HG02798 (cell line): ENCODE measurements at regions not wholly inside any gene's neighbourhood (a gene's known extent, or its start where the extent isn't known, plus 50 kb on each side); places are given as distances from the start of the nearest gene placed in this dataset.
A peak's percentile ranks its signal among the peaks of the same experiment; 100 is the strongest.
"Not testable (repeated sequence)": the region's sequence is repeated elsewhere in the genome, so short reads cannot be mapped to it uniquely, and the experiment has no call there.

Source experiments
- ATAC-seq: cut with Tn5 transposase; IDR thresholded peaks from one replicate; pipeline ENCODE4 v1.9.1; 2021; ENCODE audit warnings: mild to moderate bottlenecking; ENCODE audit not compliant: unreplicated experiment, poor library complexity

DNA sequence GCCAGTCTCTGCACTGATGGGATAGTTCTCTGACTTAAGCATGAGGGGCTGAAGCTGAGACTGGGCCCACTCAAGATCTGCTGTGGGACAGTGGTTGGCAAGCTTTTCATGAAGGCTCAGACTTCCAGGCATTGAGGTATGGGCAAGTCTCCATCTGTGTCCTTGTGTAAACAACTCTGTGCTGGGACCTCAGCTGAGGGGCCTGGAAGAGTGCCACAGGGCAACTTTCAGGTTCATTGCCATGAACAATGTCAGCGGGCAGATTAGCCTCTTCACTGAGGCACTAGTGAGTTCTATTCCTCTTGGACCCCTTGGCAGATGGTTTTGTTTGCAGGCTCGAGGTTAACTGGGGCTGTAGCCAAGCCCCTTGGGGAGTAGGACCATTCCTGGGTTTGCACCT lies 127.1 kb downstream of the MRPS30 start:
- no peak for ATAC-seq

DNA sequence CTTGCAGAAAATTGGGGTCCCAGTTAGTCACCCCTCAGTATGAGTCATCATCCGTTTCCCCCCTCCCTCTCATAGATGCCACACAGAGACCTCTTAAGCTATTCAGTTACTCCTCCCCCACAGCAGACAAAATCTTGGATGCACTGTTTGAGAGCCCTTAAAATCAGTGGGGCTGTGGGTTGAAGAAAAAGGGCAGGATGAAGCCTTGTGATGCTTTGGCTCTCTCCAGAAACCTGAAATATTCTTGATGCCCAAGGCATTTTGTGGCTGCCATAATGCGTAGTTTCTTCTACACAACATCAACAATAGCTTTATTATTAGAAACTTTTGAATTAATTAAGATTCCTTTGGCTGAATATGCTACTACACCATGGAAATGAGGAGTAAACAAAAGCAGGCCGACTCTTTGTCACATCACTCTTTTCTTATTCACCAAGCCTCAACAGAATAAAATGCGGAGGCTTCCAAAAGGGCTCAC lies 133.8 kb downstream of the MRPS30 start:
- ATAC-seq: no peak

DNA sequence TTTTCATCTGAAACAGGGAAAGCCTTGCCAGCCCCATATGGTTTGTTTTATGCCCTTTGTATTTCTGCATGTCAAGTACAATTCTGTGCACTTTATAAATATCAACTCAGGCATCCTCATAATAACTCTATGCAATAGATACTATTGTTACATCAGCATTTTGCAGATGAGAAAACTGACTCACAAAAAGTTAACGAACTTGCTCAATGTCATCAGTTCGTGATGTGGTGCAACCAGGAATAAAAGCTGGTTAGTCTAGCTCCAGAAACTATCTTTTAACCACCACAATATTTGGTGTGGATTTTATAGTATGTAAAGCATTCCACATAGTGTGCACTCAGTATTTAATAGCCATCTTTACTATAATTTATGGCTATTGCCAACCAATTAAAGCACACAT lies 134.9 kb downstream of the MRPS30 start:
- ATAC-seq: no peak

DNA sequence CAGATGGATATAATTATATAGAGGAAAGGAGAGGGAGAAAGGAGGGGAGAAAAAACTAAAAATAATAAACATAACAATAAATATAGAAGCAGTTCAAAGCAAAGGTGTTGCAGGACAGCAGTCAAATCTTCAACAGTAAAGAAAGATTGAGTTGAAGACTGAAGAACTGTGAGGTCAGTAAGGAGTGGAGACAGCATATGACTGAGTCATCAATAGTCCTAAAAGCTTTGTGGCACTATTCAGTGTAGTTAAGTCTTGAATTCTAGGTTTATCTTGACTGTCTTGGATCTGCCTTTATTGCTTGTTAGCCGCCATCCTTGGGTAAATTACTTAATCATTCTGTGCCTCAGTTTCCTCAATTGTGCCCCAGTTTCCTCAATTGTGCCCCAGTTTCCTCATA lies 137.0 kb downstream of the MRPS30 start:
- no peak for ATAC-seq

DNA sequence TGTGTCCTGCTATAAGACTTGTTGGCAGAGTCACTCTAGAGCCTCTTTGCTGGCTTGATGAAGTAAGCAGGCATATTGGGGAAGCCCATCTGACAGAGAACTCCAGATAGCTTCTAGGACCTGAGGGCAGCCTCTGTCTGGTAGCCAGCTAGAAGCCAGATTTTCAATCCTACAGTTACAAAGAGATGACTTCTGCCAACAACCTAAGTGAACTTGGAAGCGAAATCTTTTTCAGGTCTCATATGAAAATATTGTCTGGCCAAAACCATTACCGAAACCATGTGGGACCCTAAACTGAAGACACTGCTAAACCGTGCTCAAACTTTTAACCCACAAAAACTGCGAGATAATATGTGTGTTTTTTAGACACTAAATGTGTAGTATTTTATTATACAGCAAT lies 140.9 kb downstream of the MRPS30 start:
- no peak for ATAC-seq

DNA sequence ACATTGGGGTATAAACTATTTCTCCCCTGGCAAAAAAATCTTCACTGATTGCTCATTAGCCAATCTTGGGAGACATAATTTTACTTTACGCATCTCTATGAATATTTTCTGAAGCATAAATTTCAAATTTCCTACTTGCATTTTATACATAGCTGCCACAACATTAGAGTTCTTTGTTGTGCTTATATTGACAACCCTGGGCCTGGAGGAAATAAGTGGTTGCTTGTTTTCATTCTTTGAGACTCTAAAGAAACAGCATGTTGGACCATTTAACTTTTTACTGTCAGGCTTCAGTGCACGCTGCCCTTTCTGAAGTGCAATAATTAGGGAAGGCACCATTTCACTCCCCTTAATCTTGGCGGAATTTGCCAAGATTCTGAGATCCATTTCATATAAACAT lies 142.6 kb downstream of the MRPS30 start:
- ATAC-seq: no peak

DNA sequence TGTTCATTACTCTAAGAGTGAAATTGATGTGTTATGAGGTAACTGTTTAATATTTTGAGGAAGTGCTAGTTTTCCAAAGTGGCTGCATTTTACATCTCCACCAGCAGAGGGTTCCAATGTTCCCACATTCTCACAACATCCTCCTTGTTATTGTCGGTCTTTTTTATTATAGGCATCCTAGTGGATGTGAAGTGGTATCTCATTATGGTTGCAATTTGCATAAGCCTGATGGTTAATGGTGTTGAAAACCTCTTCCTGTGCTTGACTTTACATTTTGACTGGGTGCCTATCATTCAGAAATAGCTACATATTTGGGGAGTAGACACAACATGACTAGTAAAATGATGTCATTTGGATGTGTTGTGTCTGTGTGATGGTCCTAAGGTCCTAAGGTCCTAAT lies 143.6 kb downstream of the MRPS30 start:
- ATAC-seq: peak; percentile 75

DNA sequence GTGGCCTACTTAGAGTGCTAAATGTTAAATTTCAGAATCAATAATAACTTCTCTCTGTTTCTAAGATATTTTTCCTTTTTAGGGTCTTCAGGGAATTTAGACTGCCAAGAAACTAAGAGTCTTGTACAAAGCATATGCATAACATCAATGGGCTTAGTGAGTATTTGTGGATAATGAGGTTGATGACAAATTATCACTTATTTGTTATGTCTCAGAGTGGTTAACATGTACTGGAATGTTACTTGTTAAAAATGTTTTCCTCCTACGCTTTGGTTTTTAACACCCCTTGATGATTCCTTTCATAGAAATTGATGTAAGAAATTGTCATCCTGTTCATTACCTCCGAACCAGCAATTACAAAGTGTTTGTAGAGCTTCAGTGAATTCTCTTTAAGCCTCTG lies 144.3 kb downstream of the MRPS30 start:
- no peak for ATAC-seq

DNA sequence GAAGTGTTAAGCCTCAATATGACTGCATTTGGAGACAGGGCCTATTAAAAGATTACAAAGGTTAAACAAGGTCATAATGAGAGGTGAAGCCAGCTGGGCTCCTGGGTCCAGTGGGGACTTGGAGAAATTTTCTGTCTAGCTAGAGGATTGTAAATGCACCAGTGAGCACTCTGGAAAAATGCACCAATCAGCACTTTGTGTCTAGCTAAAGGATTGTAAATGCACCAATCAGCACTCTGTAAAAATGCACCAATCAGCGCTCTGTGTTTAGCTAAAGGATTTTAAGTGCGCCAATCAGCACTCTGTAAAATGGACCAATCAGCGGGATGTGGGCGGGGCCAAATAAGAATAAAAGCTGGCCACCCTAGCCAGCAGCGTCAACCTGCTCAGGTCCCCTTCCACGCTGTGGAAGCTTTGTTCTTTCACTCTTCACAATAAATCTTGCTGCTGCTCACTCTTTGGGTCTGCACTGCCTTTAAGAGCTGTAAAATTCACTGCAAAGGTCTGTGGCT lies 150.3 kb downstream of the MRPS30 start:
- ATAC-seq: not testable (repeated sequence)

DNA sequence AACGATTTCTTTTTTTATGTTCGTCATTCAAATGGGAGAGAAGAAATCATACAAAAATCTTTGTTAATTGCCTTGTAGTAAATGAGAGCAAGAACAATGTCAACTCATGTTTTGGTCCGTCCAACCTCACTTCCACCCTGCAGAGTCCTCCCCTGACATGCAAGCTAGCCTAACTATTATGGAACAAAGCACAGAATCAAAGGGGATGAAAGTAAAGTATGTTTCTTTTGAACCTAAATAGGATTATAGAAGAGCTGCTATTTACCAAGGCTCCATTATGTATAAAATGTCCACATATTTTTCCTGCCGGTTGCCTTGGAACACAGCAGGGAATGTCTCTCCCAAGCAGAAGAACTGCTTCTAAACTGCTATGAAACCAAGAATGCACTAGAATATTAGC lies 161.1 kb downstream of the MRPS30 start:
- ATAC-seq: no peak

DNA sequence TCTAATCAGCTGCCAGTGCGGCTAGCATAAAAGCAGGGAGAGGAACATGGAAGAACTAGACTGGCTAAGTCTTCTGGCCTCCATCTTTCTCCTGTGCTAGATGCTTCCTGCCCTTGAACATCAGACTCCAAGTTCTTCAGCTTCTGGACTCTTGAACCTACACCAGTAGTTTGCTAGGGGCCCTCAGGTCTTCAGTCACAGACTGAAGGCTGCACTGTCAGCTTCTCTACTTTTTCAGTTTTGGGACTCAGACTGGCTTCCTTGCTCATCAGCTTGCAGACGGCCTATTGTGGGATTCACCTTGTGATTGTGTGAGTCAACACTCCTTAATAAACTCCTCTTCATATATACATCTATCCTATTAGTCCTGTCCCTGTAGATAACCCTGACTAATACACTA lies 162.2 kb downstream of the MRPS30 start:
- ATAC-seq: not testable (repeated sequence)

DNA sequence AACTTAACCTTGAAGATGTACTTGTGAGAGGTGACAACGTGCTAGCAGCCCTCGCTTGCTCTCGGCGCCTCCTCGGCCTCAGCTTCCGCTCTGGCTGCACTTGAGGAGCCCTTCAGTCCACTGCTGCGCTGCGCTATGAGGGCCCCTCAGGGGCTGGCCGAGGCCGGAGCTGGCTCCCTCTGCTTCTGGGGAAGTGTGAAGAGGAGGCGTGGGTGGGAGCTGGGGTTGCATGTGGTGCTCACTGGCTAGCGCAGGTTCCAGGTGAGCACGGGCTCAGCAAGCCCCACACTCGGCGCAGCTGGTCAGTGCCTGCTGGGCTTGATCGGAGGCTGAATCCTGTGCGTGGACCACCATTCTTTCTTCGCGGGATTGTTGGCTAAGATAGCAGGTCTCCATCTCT lies 166.1 kb downstream of the MRPS30 start:
- no peak for ATAC-seq

DNA sequence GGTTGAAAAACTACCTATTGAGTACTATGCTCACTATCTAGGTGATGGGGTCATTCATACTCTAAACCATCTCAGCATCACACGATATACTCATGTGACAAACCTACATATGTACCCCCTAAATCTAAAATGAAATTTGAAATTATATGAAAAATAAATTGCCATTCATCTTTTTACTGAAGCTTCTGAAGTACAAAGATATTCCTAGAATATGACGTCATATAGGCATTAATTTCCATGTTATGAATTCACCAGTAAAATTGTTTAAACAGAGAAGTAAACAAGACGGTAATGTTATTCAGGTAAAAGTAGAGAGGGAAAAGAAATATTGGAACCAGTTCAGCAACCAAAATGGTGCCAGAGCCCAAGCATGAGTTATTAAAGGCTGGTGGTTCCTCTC lies 173.0 kb downstream of the MRPS30 start:
- ATAC-seq: no peak

DNA sequence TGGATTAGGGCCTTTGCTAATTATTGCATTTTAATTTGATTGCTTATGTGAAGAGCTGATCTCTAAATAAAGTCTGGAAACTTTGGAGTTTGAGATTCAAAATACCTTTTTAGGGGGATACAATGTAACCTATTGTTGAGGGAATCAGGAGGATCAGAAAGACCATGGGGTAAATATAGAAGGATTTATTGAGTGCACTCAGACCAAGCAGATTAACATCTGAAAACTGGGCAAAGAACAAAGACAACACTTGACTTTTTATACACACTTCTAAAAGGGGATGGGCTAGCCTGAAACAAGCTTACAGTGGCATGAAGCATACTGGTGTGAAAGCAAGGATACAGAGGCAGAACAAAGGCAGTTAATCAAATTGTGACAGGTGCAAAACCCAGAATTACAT lies 174.3 kb downstream of the MRPS30 start:
- no peak for ATAC-seq

DNA sequence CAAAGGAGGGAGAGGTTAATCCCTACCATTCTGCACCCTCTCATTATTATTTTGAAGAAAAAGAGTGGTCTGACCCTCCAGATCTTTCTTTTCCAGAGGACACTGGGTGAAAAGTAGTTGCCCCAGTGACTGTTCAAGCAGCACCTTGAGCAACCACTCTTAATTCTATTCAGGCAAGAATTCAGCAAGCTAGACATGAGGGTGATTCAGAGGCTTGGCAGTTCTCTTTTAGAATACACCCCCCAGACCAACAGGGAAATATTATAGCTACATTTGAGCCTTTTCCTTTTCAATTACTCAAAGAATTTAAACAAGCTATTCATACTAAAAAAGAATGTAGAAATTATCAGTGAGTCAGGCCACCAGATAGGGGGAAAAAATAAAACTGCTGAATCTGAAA lies 178.3 kb downstream of the MRPS30 start:
- no peak for ATAC-seq

DNA sequence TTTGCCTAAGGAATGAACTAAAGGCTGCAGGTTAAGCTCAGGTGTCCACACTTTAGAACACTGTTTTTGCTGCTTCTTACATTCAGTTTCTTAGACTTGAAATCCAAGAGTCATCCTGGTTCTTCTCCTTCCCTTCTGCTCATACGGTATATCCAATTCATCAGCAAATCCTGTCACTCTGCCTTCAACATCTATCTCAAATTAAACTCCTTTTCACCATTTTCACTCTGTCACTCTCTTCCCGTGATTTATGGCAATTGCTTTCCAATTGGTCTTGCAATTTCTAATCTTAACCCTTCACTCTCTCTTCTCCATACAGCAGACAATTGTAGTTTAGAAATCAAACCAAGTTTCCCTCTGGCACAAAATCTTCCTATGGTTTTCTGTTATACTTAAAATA lies 182.9 kb downstream of the MRPS30 start:
- no peak for ATAC-seq

DNA sequence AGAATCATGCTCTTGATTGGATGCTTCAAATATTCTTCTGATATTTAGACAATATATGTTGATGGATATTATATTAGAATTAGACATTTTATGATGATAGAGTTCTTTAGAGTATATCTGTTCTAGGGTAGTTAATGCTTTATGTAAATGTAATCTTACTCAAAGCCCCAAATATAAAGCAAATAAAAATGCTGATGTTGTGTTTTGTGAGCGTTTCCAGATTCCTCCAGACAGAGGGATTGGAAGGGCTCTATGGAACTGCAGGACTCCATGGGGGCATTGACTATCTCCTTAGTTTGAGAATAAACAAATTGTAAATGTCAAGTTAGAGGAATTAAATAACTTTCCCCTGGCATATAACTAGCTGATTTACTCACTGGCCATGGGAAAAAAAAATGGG lies 184.5 kb downstream of the MRPS30 start:
- ATAC-seq: no peak

DNA sequence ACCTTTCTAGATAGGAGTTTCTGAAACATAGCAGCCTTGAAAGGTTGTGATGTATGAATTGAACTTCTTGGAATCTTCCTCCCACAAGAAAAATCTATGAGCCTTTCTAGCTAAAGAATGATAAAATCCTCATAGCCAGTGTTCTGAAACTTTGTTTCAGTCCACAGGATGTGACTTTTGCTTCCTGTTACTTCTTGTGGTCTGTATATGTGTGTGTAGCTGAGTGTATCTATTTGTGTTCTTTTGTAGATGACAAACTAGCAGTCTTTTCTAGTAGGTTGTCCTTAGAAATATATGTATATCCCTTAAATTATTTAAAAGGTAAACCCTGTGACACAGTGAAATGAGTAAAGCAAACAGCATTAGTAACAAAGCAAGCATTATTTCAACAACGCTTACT lies 188.8 kb downstream of the MRPS30 start:
- no peak for ATAC-seq

DNA sequence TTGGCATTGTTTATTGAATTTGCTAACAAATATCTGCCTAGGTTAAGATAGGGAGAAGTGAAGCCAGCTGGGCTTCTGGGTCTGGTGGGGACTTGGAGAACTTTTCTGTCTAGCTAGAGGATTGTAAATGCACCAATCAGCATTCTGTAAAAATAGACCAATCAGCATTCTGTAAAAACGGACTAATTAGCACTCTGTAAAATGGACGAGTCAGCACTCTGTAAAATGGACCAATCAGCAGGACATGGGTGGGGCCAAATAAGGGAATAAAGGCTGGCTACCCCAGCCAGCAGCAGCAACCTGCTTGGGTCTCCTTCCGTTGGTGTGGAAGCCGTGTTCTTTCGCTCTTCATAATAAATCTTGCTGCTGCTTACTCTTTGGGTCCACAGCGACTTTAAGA lies 198.4 kb downstream of the MRPS30 start:
- not testable (repeated sequence) for ATAC-seq

DNA sequence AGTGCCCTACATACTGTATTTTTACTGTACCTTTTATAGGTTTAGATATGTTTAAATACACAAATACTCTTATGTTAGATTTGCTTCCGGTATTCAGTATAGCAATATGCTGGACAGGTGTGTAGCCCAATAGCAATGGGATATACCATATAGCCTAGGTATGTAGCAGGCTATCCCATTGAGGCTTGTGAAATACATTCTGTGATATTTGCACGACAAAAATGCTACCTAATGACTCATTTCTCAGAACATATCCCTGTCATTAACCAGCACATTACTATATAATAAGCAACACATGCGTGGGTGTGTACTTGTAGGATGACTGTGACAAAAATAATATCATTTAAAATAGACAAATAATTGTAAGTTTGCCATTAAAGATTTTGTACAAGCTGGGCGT lies 208.8 kb downstream of the MRPS30 start:
- ATAC-seq: no peak

DNA sequence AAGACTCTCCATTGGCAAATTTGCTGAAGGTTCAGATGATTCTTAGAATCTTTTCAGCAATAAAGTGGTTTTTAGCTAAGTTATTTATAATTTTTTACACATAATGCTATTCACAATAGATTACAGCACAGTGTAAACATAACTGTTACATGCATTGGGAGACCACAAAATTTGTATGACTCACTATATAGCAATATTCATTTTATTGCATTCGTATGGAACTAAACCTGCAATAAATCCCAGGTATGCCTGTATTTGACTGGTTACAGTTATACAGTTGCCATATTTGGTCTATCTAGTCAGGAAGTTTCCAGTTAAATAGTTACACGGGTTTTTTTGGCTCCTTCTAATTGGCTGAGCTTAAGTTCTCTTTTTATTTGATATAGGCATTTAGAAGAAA lies 220.8 kb downstream of the MRPS30 start:
- ATAC-seq: no peak

DNA sequence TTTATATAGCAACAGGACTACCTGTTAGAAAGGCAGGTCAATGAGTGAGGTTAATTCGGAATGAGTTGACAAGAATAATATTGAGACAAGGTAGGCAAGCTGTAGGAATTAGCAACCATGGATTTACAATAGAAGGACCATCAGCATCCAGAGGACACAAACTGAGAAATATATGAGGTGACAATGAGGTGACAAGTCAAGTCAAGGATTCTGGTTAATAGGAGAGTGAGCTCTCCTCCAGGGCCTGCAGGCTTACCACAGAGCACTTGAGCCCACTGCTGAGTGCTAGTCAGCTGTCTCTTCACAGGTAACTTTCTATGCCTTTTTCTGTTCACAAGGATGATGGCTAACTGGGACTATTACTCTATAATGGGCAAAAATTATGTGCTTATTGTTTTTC lies 227.2 kb downstream of the MRPS30 start:
- ATAC-seq: no peak

DNA sequence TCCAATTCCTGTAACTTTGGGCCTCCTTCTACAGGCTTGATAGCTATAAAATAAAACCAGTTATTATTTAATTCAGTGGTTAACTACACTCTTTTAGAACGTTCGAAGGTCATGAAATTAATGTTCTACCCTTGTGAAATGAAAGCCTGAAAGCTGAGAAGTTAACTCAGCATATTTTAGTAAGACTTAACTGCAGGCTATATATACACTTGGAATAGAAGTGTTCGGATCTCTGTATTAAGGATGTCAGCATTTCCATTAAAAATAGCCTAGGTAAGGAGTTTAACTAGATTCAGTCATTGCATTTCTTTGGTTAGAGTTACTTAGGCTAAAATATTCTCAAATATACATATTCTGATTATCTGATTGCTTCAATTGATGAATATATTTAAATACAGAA lies 229.2 kb downstream of the MRPS30 start:
- no peak for ATAC-seq
